IMR-90 (cell line): ENCODE measurements at regions not wholly inside any gene's neighbourhood (a gene's known extent, or its start where the extent isn't known, plus 50 kb on each side); places are given as distances from the start of the nearest gene placed in this dataset.

Source experiments
- ATAC-seq: fragments of 200-7000 bp; cut with Tn5 transposase; 2 replicates; pipeline ENCODE4 v1.9.1; 2020; ENCODE audit warnings: low read depth, mild to moderate bottlenecking, moderate library complexity
- BruUV-seq: library from RNA; stranded (reverse); fragments of 400-500 nt; replicated peaks from 2 replicates; lab custom pipeline; 2021; lab: Mats Ljungman, UMichigan
- CTCF ChIA-PET: fragments of 300-600 bp; formaldehyde crosslinking; extraction: SDS; loops from one replicate; lab custom pipeline; 2021; ENCODE audit warnings: antibody characterized with exemption; lab: Yijun Ruan, JAX
- POLR2A ChIA-PET: fragments of 300-600 bp; sonication (Branson Sonifier 250); formaldehyde crosslinking; loops from one replicate; lab custom pipeline; 2022; ENCODE audit warnings: antibody characterized with exemption; ENCODE audit not compliant: unreplicated experiment; lab: Charles Lee
- DNase-seq: peaks from one replicate; pipeline ENCODE4 v3.0.0; 2013
- H2AFZ ChIP-seq: replicated peaks from 2 replicates; pipeline ENCODE3; 2013; ENCODE audit warnings: low read length, mild to moderate bottlenecking; ENCODE audit not compliant: poor library complexity
- H2AK5ac ChIP-seq: 2 replicates; pipeline ENCODE4 v1.6.1; 2013; ENCODE audit warnings: low read depth, low read length, inconsistent platforms
- H2AK9ac ChIP-seq: replicated peaks from 2 replicates; pipeline ENCODE3; 2013; ENCODE audit warnings: mild to moderate bottlenecking, low read depth, low read length, moderate library complexity; ENCODE audit not compliant: poor library complexity
- H2BK120ac ChIP-seq: 2 replicates; pipeline ENCODE4 v1.6.1; 2013; ENCODE audit warnings: low read depth, low read length, inconsistent platforms
- H2BK15ac ChIP-seq: 3 replicates; pipeline ENCODE4 v1.6.1; 2013; ENCODE audit warnings: low read depth, low read length, inconsistent platforms
- H2BK20ac ChIP-seq: 2 replicates; pipeline ENCODE4 v1.6.1; 2013; ENCODE audit warnings: low read depth, mild to moderate bottlenecking, inconsistent platforms, low read length, moderate library complexity
- H2BK5ac ChIP-seq: 2 replicates; pipeline ENCODE4 v1.6.1; 2013; ENCODE audit warnings: mild to moderate bottlenecking, low read depth, low read length, inconsistent platforms; ENCODE audit not compliant: poor library complexity, severe bottlenecking
- H3K14ac ChIP-seq: replicated peaks from 2 replicates; pipeline ENCODE4 v1.6.1; 2013; ENCODE audit warnings: low read depth, low read length, inconsistent platforms
- H3K18ac ChIP-seq: 2 replicates; pipeline ENCODE4 v1.6.1; 2013; ENCODE audit warnings: low read depth, low read length, control low read depth
- H3K23ac ChIP-seq: 2 replicates; pipeline ENCODE4 v1.6.1; 2013; ENCODE audit warnings: low read depth, low read length, inconsistent platforms
- H3K27ac ChIP-seq: 2 replicates; pipeline ENCODE4 v1.5.1; 2013; ENCODE audit warnings: mild to moderate bottlenecking, control low read depth, low read length; ENCODE audit not compliant: insufficient read depth
- H3K27me3 ChIP-seq: 2 replicates; pipeline ENCODE4 v1.6.1; 2013; ENCODE audit warnings: low read length; ENCODE audit not compliant: control insufficient read depth, insufficient read depth
- H3K36me3 ChIP-seq: 2 replicates; pipeline ENCODE4 v1.6.1; 2013; ENCODE audit warnings: low read length, mixed read lengths; ENCODE audit not compliant: control insufficient read depth, insufficient read depth
- H3K4ac ChIP-seq: 2 replicates; pipeline ENCODE4 v1.6.1; 2013; ENCODE audit warnings: low read depth, low read length, inconsistent platforms
- H3K4me1 ChIP-seq: 2 replicates; pipeline ENCODE4 v1.6.1; 2013; ENCODE audit warnings: low read length, mixed read lengths; ENCODE audit not compliant: control insufficient read depth, insufficient read depth
- H3K4me2 ChIP-seq: 2 replicates; pipeline ENCODE4 v1.6.1; 2013; ENCODE audit warnings: low read depth, mild to moderate bottlenecking, control low read depth, low read length, moderate library complexity
- H3K4me3 ChIP-seq: 2 replicates; pipeline ENCODE4 v1.5.1; 2013; ENCODE audit warnings: low read depth, mild to moderate bottlenecking, control low read depth, low read length, moderate library complexity; ENCODE audit not compliant: insufficient read depth
- H3K56ac ChIP-seq: 2 replicates; pipeline ENCODE4 v1.6.1; 2013; ENCODE audit warnings: low read length, inconsistent platforms; ENCODE audit not compliant: insufficient read depth; ENCODE audit errors: extremely low read depth
- H3K79me1 ChIP-seq, 2 experiments: 2 replicates each; pipeline ENCODE4 v1.6.1; 2013; ENCODE audit warnings: low read length in 2 of 2, inconsistent platforms in 1 of 2, low read depth in 1 of 2
- H3K9ac ChIP-seq: 2 replicates; pipeline ENCODE4 v1.6.1; 2013; ENCODE audit warnings: low read depth, low read length, control low read depth
- H3K9me1 ChIP-seq: 2 replicates; pipeline ENCODE4 v1.6.1; 2013; ENCODE audit warnings: low read length, inconsistent platforms; ENCODE audit not compliant: insufficient read depth
- H3K9me3 ChIP-seq: 2 replicates; pipeline ENCODE4 v1.6.1; 2013; ENCODE audit warnings: low read length; ENCODE audit not compliant: control insufficient read depth, insufficient read depth
- H4K20me1 ChIP-seq: 2 replicates; pipeline ENCODE4 v1.6.1; 2013; ENCODE audit warnings: low read length, inconsistent platforms; ENCODE audit not compliant: insufficient read depth
- H4K5ac ChIP-seq: 2 replicates; pipeline ENCODE4 v1.6.1; 2013; ENCODE audit warnings: mild to moderate bottlenecking, low read depth, low read length, control low read depth
- H4K8ac ChIP-seq, 2 experiments: 2 replicates each; pipeline ENCODE4 v1.6.1; 2013; ENCODE audit warnings: low read depth in 2 of 2, low read length in 2 of 2, control low read depth in 1 of 2, inconsistent platforms in 1 of 2
- H4K91ac ChIP-seq: 2 replicates; pipeline ENCODE4 v1.6.1; 2013; ENCODE audit warnings: low read depth, low read length, inconsistent platforms; ENCODE audit not compliant: insufficient read depth
- CTCF ChIP-seq: conservative IDR thresholded peaks from 2 replicates; pipeline ENCODE4 v1.5.1; 2012; ENCODE audit warnings: mild to moderate bottlenecking, low read depth, low read length, improper control_type of control experiment
- dilution Hi-C: fragments of 300-500 bp; cut with HindIII; formaldehyde crosslinking; loops from one replicate; pipeline ENCODE4 v1.14.3; 2018; ENCODE audit warnings: low sequenced_read_pairs; ENCODE audit not compliant: unreplicated experiment
- in situ Hi-C: fragments of 300-500 bp; cut with MboI; formaldehyde crosslinking; loops from 3 replicates; pipeline ENCODE4 v1.14.3; 2019; ENCODE audit warnings: low sequenced_read_pairs, inconsistent platforms, mixed read lengths
- intact Hi-C: fragments of 100-400 bp; cut with micrococcal nuclease; formaldehyde crosslinking; loops from 2 replicates; pipeline ENCODE4 v1.10.0; 2022

GRCh38 chr6:106820412-106820852, 154.1 kb downstream of the CD24 start:
- TF ChIP-seq CTCF, result no peak
- POLR2A ChIA-PET, result no interaction called here

More at GRCh38 chr6:106820412-106820852, 154.1 kb downstream of the CD24 start:
- intact Hi-C loops (no loop called here), dilution Hi-C loops (no loop called here), in situ Hi-C loops (no loop called here)
- no peak overlapping the region for H3K4ac ChIP-seq
- H2BK5ac ChIP-seq, result no peak overlapping the region
- H3K9me3 ChIP-seq, result no peaks in the 10 kb centered on the region
- no peaks in the 10 kb centered on the region for H3K9me1 ChIP-seq
- H2AFZ ChIP-seq, result peak overlapping the region; percentile 15
- no peak overlapping the region for H3K4me3 ChIP-seq
- no peaks in the 10 kb centered on the region for H3K27me3 ChIP-seq
- CTCF ChIA-PET, result no interaction called here
- no peak overlapping the region for H4K91ac ChIP-seq
- ATAC-seq, result peak; percentile 59
- no peaks in the 10 kb centered on the region for H3K79me1 ChIP-seq
- H3K14ac ChIP-seq, result no peak overlapping the region
- no peak overlapping the region for H2BK120ac ChIP-seq
- no peaks in the 10 kb centered on the region for H3K36me3 ChIP-seq
- H3K23ac ChIP-seq, result no peak overlapping the region
- DNase-seq, result peak; percentile 0
- H3K9ac ChIP-seq, result no peak overlapping the region
- H2BK20ac ChIP-seq, result no peak overlapping the region
- H4K5ac ChIP-seq, result no peak overlapping the region
- no peak overlapping the region for H3K18ac ChIP-seq
- H3K4me1 ChIP-seq, result no peaks in the 10 kb centered on the region
- H3K27ac ChIP-seq, result no peak overlapping the region
- no peak overlapping the region for H2AK9ac ChIP-seq
- no peak overlapping the region for H2BK15ac ChIP-seq
- H4K8ac ChIP-seq, result no peak overlapping the region
- no peak overlapping the region for H3K56ac ChIP-seq
- H2AK5ac ChIP-seq, result no peak overlapping the region
- no peaks in the 10 kb centered on the region for H4K20me1 ChIP-seq
- H3K4me2 ChIP-seq, result no peak overlapping the region
- BruUV-seq, result no TSS peak
